Peyer's patch (tissue), 4 donors: ENCODE measurements at regions not wholly inside any gene's neighbourhood (a gene's known extent, or its start where the extent isn't known, plus 50 kb on each side); places are given as distances from the start of the nearest gene placed in this dataset.

ENCODE experiments used
- DNase-seq, 3 donors: peaks; one replicate each; pipeline ENCODE4 v3.0.0-alpha.2; 2017 to 2019
- H3K27ac ChIP-seq, 4 donors: fragments of 200-600 bp; sonication (generic); one replicate each; pipeline ENCODE4 v1.5.1; 2016 to 2019
- H3K27me3 ChIP-seq, 2 donors: fragments of 200-600 bp; sonication (generic); one replicate each; pipeline ENCODE4 v1.5.1; 2019
- H3K36me3 ChIP-seq, 3 donors: fragments of 200-600 bp; sonication (generic); one replicate each; pipeline ENCODE4 v1.5.1; 2016 to 2019
- H3K4me1 ChIP-seq, 4 donors: fragments of 200-600 bp; sonication (generic); one replicate each; pipeline ENCODE4 v1.5.1; 2016 to 2019
- H3K4me3 ChIP-seq, 4 donors: fragments of 200-600 bp; sonication (generic); 1 replicate in 3 of 4; 2 replicates in 1 of 4; pipeline ENCODE4 v1.5.1; 2016 to 2019; ENCODE audit warnings: mild to moderate bottlenecking in 1 of 4
- H3K9me3 ChIP-seq, 4 donors: fragments of 200-600 bp; sonication (generic); one replicate each; pipeline ENCODE4 v1.5.1; 2016 to 2019; ENCODE audit warnings: mild to moderate bottlenecking in 1 of 4
- CTCF ChIP-seq, 6 experiments: fragments of 450-650 bp in 4 of 6; fragments of 200-600 bp in 2 of 6; sonication (generic) in 1 of 6; IDR thresholded peaks; one replicate each; pipeline ENCODE4 v1.5.1; 2017 to 2019; ENCODE audit warnings: antibody characterized with exemption in 6 of 6, mild to moderate bottlenecking in 3 of 6, moderate library complexity in 1 of 6
- POLR2A ChIP-seq, 2 donors: fragments of 450-650 bp; IDR thresholded peaks; one replicate each; pipeline ENCODE4 v1.5.1; 2017; ENCODE audit warnings: antibody characterized with exemption in 2 of 2, mild to moderate bottlenecking in 2 of 2, moderate library complexity in 2 of 2

DNA sequence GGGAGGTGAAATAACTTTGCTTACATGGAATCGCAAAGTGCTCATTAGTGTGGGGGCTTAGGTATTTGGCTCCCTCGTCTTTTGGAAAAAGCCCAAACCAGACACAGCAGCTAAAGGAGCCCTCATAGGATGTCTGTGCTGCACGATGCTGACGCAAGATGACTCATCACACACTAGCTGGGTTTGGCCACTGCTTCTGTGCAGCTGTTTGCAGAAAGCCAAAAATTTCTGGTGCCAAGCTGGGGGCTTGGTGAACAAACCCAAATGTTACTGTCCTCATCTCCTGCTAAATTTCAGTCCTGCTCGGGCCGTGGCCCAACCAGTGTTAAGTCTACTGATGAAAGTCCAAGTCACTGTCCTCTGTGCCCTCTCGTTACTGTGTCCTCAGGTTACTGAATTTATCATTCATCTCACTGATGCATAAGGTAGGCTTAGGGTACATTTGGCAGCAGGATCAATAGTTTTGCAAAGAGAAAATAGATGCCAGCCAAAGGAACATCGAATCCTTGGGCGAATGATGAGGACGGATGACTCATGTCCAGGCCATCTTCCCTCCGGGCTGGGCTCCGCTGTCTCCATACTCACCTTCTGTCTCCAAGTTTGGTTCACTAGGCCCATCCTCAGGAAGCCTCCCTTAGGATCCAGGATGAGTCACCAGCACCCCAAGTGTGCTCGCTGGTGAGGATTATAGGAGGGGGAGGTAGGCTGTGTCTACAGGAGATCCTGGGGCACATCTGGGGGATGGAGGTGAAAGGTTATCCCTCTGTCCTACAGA lies 177.7 kb downstream of the ADSS2 start:
- Histone ChIP-seq H3K9me3 (peaks cover 0 to 4% (median 0%) of the 10 kb centered on the region in 4 donors), H3K27me3 (no peaks in the 10 kb centered on the region), H3K36me3 (no peaks in the 10 kb centered on the region), H3K4me1 (no peaks in the 10 kb centered on the region), H3K4me3 (no peak overlapping the region), H3K27ac (peak overlapping the region; percentile 5 to 58 (median 34))
- DNase-seq = peak in 2 of 3 donors; percentile 19 to 58
- no peak for TF ChIP-seq CTCF (IDR thresholded peaks at IDR 0.05)
- TF ChIP-seq POLR2A (IDR thresholded peaks at IDR 0.05) = no peak

- Histone ChIP-seq H3K4me3 (no peak overlapping the region), H3K4me1 (no peaks in the 10 kb centered on the region), H3K27me3 (no peaks in the 10 kb centered on the region), H3K36me3 (no peaks in the 10 kb centered on the region), H3K27ac (no peak overlapping the region), H3K9me3 (no peaks in the 10 kb centered on the region)
- no peak for DNase-seq
- no peak for TF ChIP-seq POLR2A (IDR thresholded peaks at IDR 0.05)
- no peak for TF ChIP-seq CTCF (IDR thresholded peaks at IDR 0.05)
Measured at GRCh38 chr1:244276646-244277045, 175.1 kb downstream of the ADSS2 start.

- no peaks in the 10 kb centered on the region for H3K27me3 ChIP-seq
- H3K9me3 ChIP-seq = no peaks in the 10 kb centered on the region
- H3K36me3 ChIP-seq = no peaks in the 10 kb centered on the region
- DNase-seq = no peak
- no peaks in the 10 kb centered on the region for H3K4me1 ChIP-seq
- no peak overlapping the region for H3K4me3 ChIP-seq
- no peak for TF ChIP-seq CTCF (IDR thresholded peaks at IDR 0.05)
- TF ChIP-seq POLR2A (IDR thresholded peaks at IDR 0.05) = no peak
- H3K27ac ChIP-seq = no peak overlapping the region
Measured at GRCh38 chr1:244280201-244280600, 171.5 kb downstream of the ADSS2 start.

GRCh38 chr1:244280859-244281258 lies 170.8 kb downstream of the ADSS2 start:
- no peak for TF ChIP-seq POLR2A (IDR thresholded peaks at IDR 0.05)
- TF ChIP-seq CTCF (IDR thresholded peaks at IDR 0.05) = no peak
- H3K27ac ChIP-seq = no peak overlapping the region
- H3K36me3 ChIP-seq = no peaks in the 10 kb centered on the region
- H3K27me3 ChIP-seq = no peaks in the 10 kb centered on the region
- no peak overlapping the region for H3K4me3 ChIP-seq
- no peak for DNase-seq
- H3K9me3 ChIP-seq = no peaks in the 10 kb centered on the region
- H3K4me1 ChIP-seq = no peaks in the 10 kb centered on the region

DNA sequence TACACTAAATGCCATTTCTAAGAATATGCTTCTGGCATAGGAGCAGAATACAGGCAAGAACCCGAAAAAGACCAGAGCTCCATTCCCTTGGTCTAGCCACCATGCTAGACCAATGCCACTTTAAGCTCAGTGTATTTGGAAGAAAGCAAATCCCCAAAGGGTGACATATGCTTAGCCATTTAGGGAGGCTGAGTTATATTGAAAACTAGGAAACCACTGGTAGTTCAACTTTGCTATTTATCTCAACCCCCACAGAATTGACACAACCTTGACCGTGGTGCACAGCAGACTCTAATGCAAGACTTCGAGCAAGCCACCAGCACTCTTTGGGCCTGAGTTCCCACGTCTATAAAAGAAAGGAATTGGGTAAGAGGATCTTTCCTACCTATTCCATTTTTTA lies 167.9 kb downstream of the ADSS2 start:
- no peak for TF ChIP-seq CTCF (IDR thresholded peaks at IDR 0.05)
- H3K36me3 ChIP-seq = no peaks in the 10 kb centered on the region
- H3K27me3 ChIP-seq = no peaks in the 10 kb centered on the region
- H3K9me3 ChIP-seq = peaks cover 0 to 2% (median 0%) of the 10 kb centered on the region in 4 donors
- DNase-seq = no peak
- H3K4me1 ChIP-seq = no peaks in the 10 kb centered on the region
- H3K27ac ChIP-seq = no peak overlapping the region
- no peak overlapping the region for H3K4me3 ChIP-seq
